H1 (cell line): ENCODE measurements at regions not wholly inside any gene's neighbourhood (a gene's known extent, or its start where the extent isn't known, plus 50 kb on each side); places are given as distances from the start of the nearest gene placed in this dataset.

Source experiments
- BACH1 ChIP-seq: IDR thresholded peaks from 2 replicates; pipeline ENCODE4 v1.6.1; 2012; ENCODE audit warnings: low read length, improper control_type of control experiment
- CHD7 ChIP-seq: fragments of 300-600 bp; sonication (generic); IDR thresholded peaks from 2 replicates; pipeline ENCODE4 v1.7.1; 2012; ENCODE audit warnings: low read length, moderate library complexity, mild to moderate bottlenecking, inconsistent platforms; ENCODE audit not compliant: insufficient replicate concordance
- CTBP2 ChIP-seq: IDR thresholded peaks from 2 replicates; pipeline ENCODE4 v1.7.0; 2011; ENCODE audit warnings: borderline replicate concordance, mild to moderate bottlenecking, moderate library complexity, mixed read lengths, low read length; ENCODE audit not compliant: insufficient read depth, insufficient read length
- EGR1 ChIP-seq: IDR thresholded peaks from 2 replicates; pipeline ENCODE4 v1.6.1; 2011; ENCODE audit warnings: low read depth, low read length, borderline replicate concordance
- HDAC6 ChIP-seq: IDR thresholded peaks from one replicate; pipeline ENCODE4 v1.7.1; 2012; ENCODE audit warnings: low read depth, mild to moderate bottlenecking, inconsistent platforms, low read length, moderate library complexity
- MAX ChIP-seq: IDR thresholded peaks from 2 replicates; pipeline ENCODE4 v1.6.1; 2012; ENCODE audit warnings: inconsistent platforms
- NRF1 ChIP-seq: IDR thresholded peaks from 2 replicates; pipeline ENCODE4 v1.6.1; 2011; ENCODE audit warnings: mild to moderate bottlenecking, low read depth, low read length, improper control_type of control experiment
- SP1 ChIP-seq: IDR thresholded peaks from 2 replicates; pipeline ENCODE4 v1.6.1; 2011; ENCODE audit warnings: low read depth, low read length
- TF ChIP-seq, protein P1 (sequence below), 3 experiments: IDR thresholded peaks; 1 replicate in 2 of 3; 2 replicates in 1 of 3; pipeline versions ENCODE4 v1.5.1 to v1.6.1; 2011; ENCODE audit warnings: low read length in 3 of 3, mild to moderate bottlenecking in 3 of 3, inconsistent platforms in 2 of 3, low read depth in 1 of 3, moderate library complexity in 1 of 3; ENCODE audit not compliant: insufficient read depth in 1 of 3; ENCODE audit errors: control extremely low read depth in 1 of 3

DNA sequence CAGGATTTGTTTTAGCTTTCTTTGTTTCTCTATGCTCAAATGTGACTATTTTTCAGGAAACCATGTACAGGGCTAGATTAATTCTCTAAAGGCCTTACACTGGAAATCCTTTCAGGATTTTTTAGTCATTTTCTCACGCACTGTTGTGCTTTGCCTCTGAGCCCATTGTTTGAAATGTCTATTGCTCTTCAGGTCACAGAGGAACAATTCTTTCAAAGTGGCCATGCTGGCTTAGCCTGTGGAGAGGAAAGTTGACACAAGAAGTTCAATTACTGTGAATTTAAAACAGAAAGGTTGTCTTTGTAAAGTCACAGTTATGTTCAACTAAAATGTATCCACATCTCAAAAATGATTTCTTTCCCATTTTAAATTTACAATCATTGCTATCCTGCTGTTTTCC, 1071.7 kb upstream of the POT1 start (continued):
- no peak for TF ChIP-seq CHD7
- TF ChIP-seq HDAC6 = no peak
- TF ChIP-seq BACH1 = no peak
- no peak for TF ChIP-seq SP1
- no peak for TF ChIP-seq EGR1
- TF ChIP-seq CTBP2 = no peak
- TF ChIP-seq MAX = no peak
- TF ChIP-seq, protein P1, sequence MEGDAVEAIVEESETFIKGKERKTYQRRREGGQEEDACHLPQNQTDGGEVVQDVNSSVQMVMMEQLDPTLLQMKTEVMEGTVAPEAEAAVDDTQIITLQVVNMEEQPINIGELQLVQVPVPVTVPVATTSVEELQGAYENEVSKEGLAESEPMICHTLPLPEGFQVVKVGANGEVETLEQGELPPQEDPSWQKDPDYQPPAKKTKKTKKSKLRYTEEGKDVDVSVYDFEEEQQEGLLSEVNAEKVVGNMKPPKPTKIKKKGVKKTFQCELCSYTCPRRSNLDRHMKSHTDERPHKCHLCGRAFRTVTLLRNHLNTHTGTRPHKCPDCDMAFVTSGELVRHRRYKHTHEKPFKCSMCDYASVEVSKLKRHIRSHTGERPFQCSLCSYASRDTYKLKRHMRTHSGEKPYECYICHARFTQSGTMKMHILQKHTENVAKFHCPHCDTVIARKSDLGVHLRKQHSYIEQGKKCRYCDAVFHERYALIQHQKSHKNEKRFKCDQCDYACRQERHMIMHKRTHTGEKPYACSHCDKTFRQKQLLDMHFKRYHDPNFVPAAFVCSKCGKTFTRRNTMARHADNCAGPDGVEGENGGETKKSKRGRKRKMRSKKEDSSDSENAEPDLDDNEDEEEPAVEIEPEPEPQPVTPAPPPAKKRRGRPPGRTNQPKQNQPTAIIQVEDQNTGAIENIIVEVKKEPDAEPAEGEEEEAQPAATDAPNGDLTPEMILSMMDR (IDR thresholded peaks at IDR 0.05; ENCODE audit: control extremely low read depth in 1 of 3, insufficient read depth in 1 of 3, low read depth in 1 of 3, low read length in 3 of 3) = no peak
- TF ChIP-seq NRF1 = no peak
